ENCODE measurements at regions not wholly inside any gene's neighbourhood (a gene's known extent, or its start where the extent isn't known, plus 50 kb on each side); places are given as distances from the start of the nearest gene placed in this dataset.

DNA sequence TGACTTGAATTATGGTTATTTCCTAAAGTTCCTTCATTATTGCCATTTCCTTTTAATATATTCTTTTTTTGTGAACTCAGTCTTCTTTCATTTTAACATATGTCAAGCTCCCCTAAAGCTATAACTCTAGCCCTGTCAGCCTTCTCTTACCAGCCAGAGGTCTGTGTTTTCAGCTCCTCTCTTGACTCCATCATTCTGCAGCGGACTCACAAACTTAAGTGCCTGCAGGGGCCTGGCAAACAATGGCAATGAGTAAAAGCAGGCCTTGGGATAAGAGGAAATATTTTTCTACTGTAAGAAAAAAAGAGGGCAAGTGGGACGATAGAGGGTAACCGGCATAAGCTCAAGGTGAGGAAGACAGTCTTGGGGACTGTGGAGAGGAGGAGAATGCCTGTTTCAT is 424.5 kb upstream of the RGS6 start:
- peaks cover 19% of the 10 kb centered on the region for H3K36me3 Mint-ChIP-seq (ENCODE audit: low read depth)
- TF ChIP-seq, protein P1, sequence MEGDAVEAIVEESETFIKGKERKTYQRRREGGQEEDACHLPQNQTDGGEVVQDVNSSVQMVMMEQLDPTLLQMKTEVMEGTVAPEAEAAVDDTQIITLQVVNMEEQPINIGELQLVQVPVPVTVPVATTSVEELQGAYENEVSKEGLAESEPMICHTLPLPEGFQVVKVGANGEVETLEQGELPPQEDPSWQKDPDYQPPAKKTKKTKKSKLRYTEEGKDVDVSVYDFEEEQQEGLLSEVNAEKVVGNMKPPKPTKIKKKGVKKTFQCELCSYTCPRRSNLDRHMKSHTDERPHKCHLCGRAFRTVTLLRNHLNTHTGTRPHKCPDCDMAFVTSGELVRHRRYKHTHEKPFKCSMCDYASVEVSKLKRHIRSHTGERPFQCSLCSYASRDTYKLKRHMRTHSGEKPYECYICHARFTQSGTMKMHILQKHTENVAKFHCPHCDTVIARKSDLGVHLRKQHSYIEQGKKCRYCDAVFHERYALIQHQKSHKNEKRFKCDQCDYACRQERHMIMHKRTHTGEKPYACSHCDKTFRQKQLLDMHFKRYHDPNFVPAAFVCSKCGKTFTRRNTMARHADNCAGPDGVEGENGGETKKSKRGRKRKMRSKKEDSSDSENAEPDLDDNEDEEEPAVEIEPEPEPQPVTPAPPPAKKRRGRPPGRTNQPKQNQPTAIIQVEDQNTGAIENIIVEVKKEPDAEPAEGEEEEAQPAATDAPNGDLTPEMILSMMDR (IDR thresholded peaks at IDR 0.05): no peak
- H3K27me3 Mint-ChIP-seq (ENCODE audit: insufficient read depth): no peaks in the 10 kb centered on the region; the same call in 1 of the 2 replicates
- H3K9me3 Mint-ChIP-seq: no peaks in the 10 kb centered on the region
- H3K4me1 Mint-ChIP-seq (ENCODE audit: low read depth): peaks cover 33% of the 10 kb centered on the region
- H3K4me3 Mint-ChIP-seq: no peak overlapping the region
- no peak overlapping the region; the same call in 1 of the 2 replicates for H3K27ac Mint-ChIP-seq
- DNase-seq: no peak

DNA sequence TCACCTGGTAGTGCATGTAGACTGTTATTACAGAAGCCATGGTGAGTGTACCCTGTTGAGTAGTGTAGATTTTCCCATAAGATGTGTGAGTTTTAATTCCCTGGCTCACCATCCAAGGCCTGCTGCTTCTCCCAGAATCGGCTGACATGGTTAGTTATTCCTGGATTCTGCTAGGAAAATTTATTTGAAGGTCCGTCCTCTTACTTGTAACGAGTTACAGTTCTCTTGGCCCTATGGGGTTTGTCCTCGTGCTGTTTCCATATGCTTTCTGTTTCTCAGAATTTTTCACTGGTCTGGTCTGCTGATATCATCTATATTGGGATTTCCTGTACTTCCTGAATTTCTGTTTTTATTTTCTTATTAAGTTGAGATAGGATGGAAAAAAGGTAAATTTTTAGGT is 423.3 kb upstream of the RGS6 start:
- no peak overlapping the region for H3K4me3 Mint-ChIP-seq
- DNase-seq: no peak
- H3K27ac Mint-ChIP-seq: no peak overlapping the region
- TF ChIP-seq, protein P1 (IDR thresholded peaks at IDR 0.05): no peak
- no peaks in the 10 kb centered on the region for H3K9me3 Mint-ChIP-seq
- no peaks in the 10 kb centered on the region; the same call in 1 of the 2 replicates for H3K27me3 Mint-ChIP-seq (ENCODE audit: insufficient read depth)
- peaks cover 29% of the 10 kb centered on the region for H3K36me3 Mint-ChIP-seq (ENCODE audit: low read depth)
- peaks cover 27% of the 10 kb centered on the region for H3K4me1 Mint-ChIP-seq (ENCODE audit: low read depth)

DNA sequence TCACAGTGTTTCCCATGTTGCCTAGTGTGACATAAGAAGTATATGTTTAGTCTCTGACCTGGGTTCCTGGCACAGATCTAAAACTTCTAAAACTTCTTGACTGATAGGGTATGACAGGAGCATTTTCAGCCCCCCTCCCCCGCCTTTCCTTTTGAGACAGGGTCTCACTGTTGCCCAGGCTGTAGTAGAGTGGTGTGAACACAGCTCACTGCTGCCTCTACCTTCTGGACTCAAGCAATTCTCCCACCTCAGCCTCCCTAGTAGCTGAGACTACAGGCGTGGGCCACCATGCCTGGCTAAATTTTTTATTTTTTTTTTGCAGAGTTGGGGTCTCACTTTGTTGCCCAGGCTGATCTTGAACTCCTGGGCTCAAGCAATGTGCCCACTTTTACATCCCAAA is 421.1 kb upstream of the RGS6 start:
- H3K27me3 Mint-ChIP-seq (ENCODE audit: insufficient read depth): no peaks in the 10 kb centered on the region
- no peak for DNase-seq

DNA sequence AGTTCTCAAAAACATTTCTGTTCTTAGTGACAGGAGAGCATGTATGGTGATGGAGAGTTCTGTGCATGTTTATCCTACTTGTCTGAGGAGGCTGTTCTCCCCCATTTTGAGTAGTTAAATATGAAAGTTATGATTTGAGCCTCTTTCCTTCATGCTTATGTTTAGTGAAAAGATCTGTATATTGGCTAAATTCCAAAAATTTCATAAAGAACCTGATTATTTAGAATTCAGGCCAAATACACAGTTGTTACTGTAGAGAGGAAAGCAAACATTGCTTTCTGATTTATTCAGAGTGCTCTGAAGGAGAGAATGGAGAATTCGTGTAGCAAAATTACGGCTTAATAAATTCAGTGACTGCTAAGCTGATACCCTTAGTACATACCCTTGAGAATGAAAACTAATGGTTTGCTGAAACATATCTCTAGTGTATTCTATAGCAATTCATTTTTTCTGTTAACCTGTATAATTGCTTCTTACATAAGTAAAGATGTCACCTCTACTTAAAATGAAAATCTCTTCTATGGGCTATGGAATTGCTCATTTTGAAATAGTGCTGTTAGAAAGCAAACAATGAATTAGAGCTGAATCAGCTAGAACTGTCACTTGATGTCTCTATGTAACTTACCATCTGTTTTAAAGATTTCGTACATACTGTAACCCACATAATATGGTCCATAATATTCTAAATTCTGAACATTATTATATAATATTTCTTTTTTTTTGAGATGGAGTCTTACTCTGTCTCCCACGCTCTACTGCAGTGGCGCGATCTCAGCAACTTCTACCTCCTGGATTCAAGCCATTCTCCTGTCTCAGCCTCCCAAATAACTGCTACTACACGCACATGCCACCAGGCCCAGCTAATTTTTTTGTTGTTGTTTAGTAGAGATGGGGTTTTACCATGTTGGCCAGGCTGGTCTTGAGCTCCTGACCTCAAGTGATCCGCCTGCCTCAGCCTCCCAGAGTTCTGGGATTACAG is 417.0 kb upstream of the RGS6 start:
- TF ChIP-seq, protein P1 (IDR thresholded peaks at IDR 0.05): no peak
- Mint-ChIP-seq H3K36me3 (ENCODE audit: low read depth) (peaks cover 40% of the 10 kb centered on the region), H3K27me3 (ENCODE audit: insufficient read depth) (no peaks in the 10 kb centered on the region), H3K4me3 (no peak overlapping the region), H3K27ac (peak overlapping the region; percentile 12; the same call in 1 of the 2 replicates), H3K9me3 (no peaks in the 10 kb centered on the region), H3K4me1 (ENCODE audit: low read depth) (peaks cover 9% of the 10 kb centered on the region)
- no peak for DNase-seq

More for the DNA sequence above, 421.1 kb upstream of the RGS6 start:
- Mint-ChIP-seq H3K4me1 (ENCODE audit: low read depth) (peaks cover 17% of the 10 kb centered on the region), H3K27ac (no peak overlapping the region), H3K36me3 (ENCODE audit: low read depth) (peaks cover 33% of the 10 kb centered on the region), H3K4me3 (no peak overlapping the region), H3K9me3 (no peaks in the 10 kb centered on the region)
- TF ChIP-seq, protein P1 (IDR thresholded peaks at IDR 0.05): no peak

DNA sequence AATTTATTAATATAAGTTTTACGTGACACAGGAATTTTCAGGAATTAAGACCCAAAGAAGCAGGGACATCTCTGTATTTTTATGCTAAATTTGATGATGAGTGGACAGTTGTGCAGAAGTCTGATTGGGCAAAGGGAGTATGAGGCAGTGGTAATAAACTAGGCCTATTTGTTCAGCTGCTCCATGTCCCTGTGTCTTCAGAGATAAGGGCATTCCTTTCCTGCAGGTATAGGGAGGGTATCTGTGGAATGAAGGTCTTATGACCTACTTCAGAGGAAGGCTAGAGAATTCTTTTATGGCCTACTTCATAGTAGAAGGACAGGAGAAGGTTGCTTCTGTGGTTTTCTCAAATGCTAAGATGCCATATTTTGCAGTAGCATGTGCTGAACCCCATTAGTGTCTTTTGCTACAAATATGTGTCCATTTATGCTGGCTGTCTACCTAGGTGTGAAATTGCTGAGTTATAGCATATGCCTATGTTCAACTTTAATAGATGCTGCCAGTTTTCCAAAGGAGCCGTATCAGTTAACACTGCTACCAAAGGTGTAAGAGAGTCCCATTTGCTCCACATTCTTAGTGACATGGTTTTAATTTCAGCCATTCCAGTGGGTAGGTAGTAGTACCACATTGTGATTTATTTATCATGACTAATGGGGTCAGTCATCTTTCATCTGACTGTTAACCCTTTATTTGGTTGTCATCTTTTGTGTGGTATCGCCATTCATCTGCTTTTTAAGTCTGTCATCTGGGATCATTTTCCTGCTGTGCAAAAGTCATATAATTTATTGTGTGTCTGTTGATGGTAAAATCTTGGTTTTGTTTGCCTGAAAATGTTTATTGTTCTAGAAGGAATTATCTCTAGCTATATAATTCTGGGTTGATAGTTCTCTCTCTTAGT is 410.7 kb upstream of the RGS6 start:
- Mint-ChIP-seq H3K9me3 (no peaks in the 10 kb centered on the region), H3K4me1 (ENCODE audit: low read depth) (peaks cover 50% of the 10 kb centered on the region), H3K27me3 (ENCODE audit: insufficient read depth) (peaks cover 3% of the 10 kb centered on the region; the same call in 1 of the 2 replicates), H3K27ac (peak overlapping the region; percentile 25), H3K4me3 (no peak overlapping the region), H3K36me3 (ENCODE audit: low read depth) (peaks cover 41% of the 10 kb centered on the region)
- DNase-seq: no peak
- TF ChIP-seq, protein P1 (IDR thresholded peaks at IDR 0.05): no peak
